GM19238 (cell line): ENCODE measurements at regions not wholly inside any gene's neighbourhood (a gene's known extent, or its start where the extent isn't known, plus 50 kb on each side); places are given as distances from the start of the nearest gene placed in this dataset.

Experiments
- DNase-seq: peaks from one replicate; pipeline ENCODE4 v3.0.0; 2011; ENCODE audit warnings: low spot score; ENCODE audit not compliant: insufficient read length

- no peak for DNase-seq
Observed at GRCh38 chr15:87082581-87082980, 1002.9 kb downstream of the AGBL1 start.

DNA sequence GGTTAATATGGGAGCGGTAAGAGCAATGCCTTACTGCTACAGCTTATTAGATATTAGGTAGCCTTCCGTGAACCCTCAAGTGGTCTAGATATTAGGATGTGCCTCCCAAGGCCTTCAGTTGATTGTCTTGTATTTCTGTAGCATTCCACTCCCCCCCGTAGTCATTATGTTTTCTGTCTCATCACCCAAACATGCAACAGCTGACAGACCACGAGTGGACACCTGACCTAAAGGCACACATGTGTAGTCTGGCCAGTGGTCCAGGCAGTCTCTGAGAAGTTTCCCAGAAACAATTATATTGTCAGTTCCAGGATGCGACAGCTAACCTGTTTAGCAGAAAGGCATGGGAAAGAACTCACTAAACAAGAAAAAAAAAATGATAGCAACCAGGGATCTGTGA is 1000.9 kb downstream of the AGBL1 start:
- no peak for DNase-seq
